OCI-M2 (cell line): ENCODE measurements at regions not wholly inside any gene's neighbourhood (a gene's known extent, or its start where the extent isn't known, plus 50 kb on each side); places are given as distances from the start of the nearest gene placed in this dataset.

Experiments used
- DNase-seq: peaks from one replicate; lab custom pipeline; 2025; ENCODE audit not compliant: unreplicated experiment; lab: John Stamatoyannopoulos, UW

DNA sequence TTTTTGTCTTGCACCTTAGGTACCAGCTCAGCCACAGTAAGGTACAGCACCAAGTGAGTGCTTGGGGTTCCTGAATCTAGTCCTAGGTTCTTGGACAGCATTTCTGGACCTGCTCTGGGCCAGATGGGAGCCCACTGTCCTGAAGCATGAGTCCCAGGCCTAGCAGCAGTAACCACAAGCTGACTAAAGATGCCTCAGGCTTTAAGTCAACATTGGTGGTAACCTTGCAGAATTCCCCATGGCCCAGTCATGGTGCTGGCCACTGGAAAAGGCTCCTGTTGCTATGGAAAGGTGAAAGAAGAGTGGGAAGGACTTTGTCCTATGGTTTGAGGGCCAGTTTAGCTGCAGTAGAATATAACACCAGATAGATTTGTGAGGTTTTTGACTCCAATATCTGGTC lies 86.9 kb upstream of the CLEC14A start:
- DNase-seq: no peak

- no peak for DNase-seq
Observed at GRCh38 chr14:38339696-38340095, 83.8 kb upstream of the CLEC14A start.

GRCh38 chr14:38336298-38336697 lies 80.4 kb upstream of the CLEC14A start:
- no peak for DNase-seq

- DNase-seq: no peak
Observed at GRCh38 chr14:38330275-38330674, 74.4 kb upstream of the CLEC14A start.

- DNase-seq: no peak
Observed at GRCh38 chr14:38329246-38329645, 73.4 kb upstream of the CLEC14A start.

- no peak for DNase-seq
Observed at GRCh38 chr14:38316922-38317321, 61.0 kb upstream of the CLEC14A start.

GRCh38 chr14:38311655-38312054 lies 55.8 kb upstream of the CLEC14A start:
- DNase-seq: no peak

- no peak for DNase-seq
Observed at GRCh38 chr14:38310420-38310995, 54.6 kb upstream of the CLEC14A start.

DNA sequence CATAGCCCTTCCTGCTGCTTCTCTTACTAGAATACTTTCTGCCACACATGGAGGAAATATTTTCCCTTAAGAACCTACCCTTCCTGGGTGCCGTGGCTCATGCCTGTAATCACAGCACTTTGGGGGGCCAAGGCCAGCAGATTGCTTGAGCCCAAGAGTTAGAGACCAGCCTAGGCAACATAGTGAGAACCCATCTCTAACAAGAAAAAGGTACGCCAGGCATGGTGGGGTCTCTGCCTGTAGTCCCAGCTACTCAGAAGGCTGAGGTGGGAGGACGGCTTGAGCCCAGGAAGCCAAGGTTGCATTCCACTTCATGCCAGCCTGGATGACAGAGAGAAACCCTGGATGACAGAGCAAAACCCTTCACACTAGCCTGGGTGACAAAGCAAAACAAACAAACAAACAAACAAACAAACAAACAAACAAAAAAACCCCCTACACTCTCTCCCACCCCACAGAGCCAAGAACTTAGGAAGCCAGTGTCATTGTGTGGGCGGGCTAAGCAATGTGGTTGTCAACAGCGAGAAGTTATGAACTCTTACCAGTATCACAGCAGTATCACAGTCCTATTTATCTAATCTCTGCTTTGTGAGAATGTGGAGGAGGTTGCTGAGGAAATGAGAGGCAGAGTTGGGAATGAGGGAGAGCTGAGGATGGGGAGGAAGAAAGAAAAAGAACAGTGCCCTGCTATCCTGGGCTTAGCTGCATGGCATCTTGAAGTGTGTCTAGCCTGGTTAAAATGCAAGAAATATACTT lies 53.8 kb upstream of the CLEC14A start:
- DNase-seq: no peak
